SJSA1 (cell line): ENCODE measurements at regions not wholly inside any gene's neighbourhood (a gene's known extent, or its start where the extent isn't known, plus 50 kb on each side); places are given as distances from the start of the nearest gene placed in this dataset.
A peak's percentile ranks its signal among the peaks of the same experiment; 100 is the strongest.

Experiments used
- DNase-seq, 2 experiments: peaks; one replicate each; pipeline ENCODE4 v3.0.0-alpha.2; 2015 to 2020; ENCODE audit warnings: low spot score in 2 of 2, low read depth in 1 of 2
- H3K27ac ChIP-seq: fragments of 250-450 bp; sonication (Bioruptor Pico); 2 replicates; pipeline ENCODE4 v1.5.1; 2020; ENCODE audit warnings: mild to moderate bottlenecking, moderate library complexity
- H3K27me3 ChIP-seq: fragments of 250-450 bp; sonication (Bioruptor Pico); replicated peaks from 2 replicates; pipeline ENCODE4 v1.5.1; 2020; ENCODE audit warnings: mild to moderate bottlenecking, moderate library complexity
- H3K36me3 ChIP-seq: fragments of 250-450 bp; sonication (Bioruptor Pico); 2 replicates; pipeline ENCODE4 v1.5.1; 2020; ENCODE audit warnings: mild to moderate bottlenecking
- H3K4me1 ChIP-seq: fragments of 250-450 bp; sonication (Bioruptor Pico); replicated peaks from 2 replicates; pipeline ENCODE4 v1.6.1; 2021; ENCODE audit warnings: mild to moderate bottlenecking
- H3K4me3 ChIP-seq: fragments of 250-450 bp; sonication (Bioruptor Pico); 2 replicates; pipeline ENCODE4 v1.5.1; 2020; ENCODE audit warnings: mild to moderate bottlenecking
- H3K9me3 ChIP-seq: fragments of 250-450 bp; sonication (Bioruptor Pico); replicated peaks from 2 replicates; pipeline ENCODE4 v1.5.1; 2020; ENCODE audit warnings: mild to moderate bottlenecking

- Histone ChIP-seq H3K4me1 (peaks cover 5% of the 10 kb centered on the region), H3K4me3 (no peak overlapping the region), H3K36me3 (no peaks in the 10 kb centered on the region), H3K9me3 (peaks cover 3% of the 10 kb centered on the region; the same call in 1 of the 2 replicates), H3K27ac (no peak overlapping the region), H3K27me3 (no peaks in the 10 kb centered on the region)
- peak; percentile 32 to 44 for DNase-seq
Measured at GRCh38 chr2:146874260-146874658, 970.6 kb upstream of the ACVR2A start.

- Histone ChIP-seq H3K27me3 (no peaks in the 10 kb centered on the region), H3K4me3 (no peak overlapping the region), H3K4me1 (peaks cover 5% of the 10 kb centered on the region), H3K9me3 (peaks cover 3% of the 10 kb centered on the region; the same call in 1 of the 2 replicates), H3K36me3 (no peaks in the 10 kb centered on the region), H3K27ac (no peak overlapping the region)
- DNase-seq = no peak
Measured at GRCh38 chr2:146873646-146874259, 971.1 kb upstream of the ACVR2A start.

- Histone ChIP-seq H3K4me1 (peaks cover 5% of the 10 kb centered on the region), H3K36me3 (no peaks in the 10 kb centered on the region), H3K9me3 (peaks cover 3% of the 10 kb centered on the region; the same call in 1 of the 2 replicates), H3K27me3 (no peaks in the 10 kb centered on the region), H3K4me3 (no peak overlapping the region), H3K27ac (no peak overlapping the region)
- no peak for DNase-seq
Measured at GRCh38 chr2:146873056-146873455, 971.8 kb upstream of the ACVR2A start.

- Histone ChIP-seq H3K9me3 (peaks cover 3% of the 10 kb centered on the region; the same call in 1 of the 2 replicates), H3K36me3 (no peaks in the 10 kb centered on the region), H3K4me1 (peaks cover 5% of the 10 kb centered on the region), H3K27me3 (no peaks in the 10 kb centered on the region), H3K27ac (no peak overlapping the region), H3K4me3 (no peak overlapping the region)
- DNase-seq = no peak
Measured at GRCh38 chr2:146870691-146871090, 974.1 kb upstream of the ACVR2A start.

- no peak for DNase-seq
- H3K27me3 ChIP-seq = no peaks in the 10 kb centered on the region
Measured at GRCh38 chr2:146869328-146869727, 975.5 kb upstream of the ACVR2A start.

GRCh38 chr2:146868051-146868450 is 976.8 kb upstream of the ACVR2A start:
- no peak overlapping the region for H3K27ac ChIP-seq
- no peaks in the 10 kb centered on the region for H3K4me1 ChIP-seq
- no peak for DNase-seq
- no peaks in the 10 kb centered on the region for H3K36me3 ChIP-seq
- no peak overlapping the region for H3K4me3 ChIP-seq
- H3K9me3 ChIP-seq = peaks cover 3% of the 10 kb centered on the region
- H3K27me3 ChIP-seq = no peaks in the 10 kb centered on the region

More at GRCh38 chr2:146869328-146869727, 975.5 kb upstream of the ACVR2A start:
- no peaks in the 10 kb centered on the region for H3K36me3 ChIP-seq
- H3K4me3 ChIP-seq = no peak overlapping the region
- peaks cover 3% of the 10 kb centered on the region for H3K9me3 ChIP-seq
- peaks cover 2% of the 10 kb centered on the region for H3K4me1 ChIP-seq
- no peak overlapping the region for H3K27ac ChIP-seq

- no peak overlapping the region for H3K4me3 ChIP-seq
- peaks cover 1% of the 10 kb centered on the region for H3K9me3 ChIP-seq
- H3K36me3 ChIP-seq = no peaks in the 10 kb centered on the region
- no peaks in the 10 kb centered on the region for H3K4me1 ChIP-seq
- DNase-seq = no peak
- H3K27ac ChIP-seq = no peak overlapping the region
- H3K27me3 ChIP-seq = no peaks in the 10 kb centered on the region
Measured at GRCh38 chr2:146867477-146867986, 977.3 kb upstream of the ACVR2A start.

- no peaks in the 10 kb centered on the region for H3K36me3 ChIP-seq
- no peaks in the 10 kb centered on the region for H3K27me3 ChIP-seq
- no peak overlapping the region for H3K4me3 ChIP-seq
- H3K4me1 ChIP-seq = peaks cover 9% of the 10 kb centered on the region; the same call in 1 of the 2 replicates
- no peak for DNase-seq
- no peaks in the 10 kb centered on the region for H3K9me3 ChIP-seq
- no peak overlapping the region for H3K27ac ChIP-seq
Measured at GRCh38 chr2:146853741-146854444, 990.9 kb upstream of the ACVR2A start.

GRCh38 chr2:146852661-146853060 is 992.2 kb upstream of the ACVR2A start:
- H3K4me3 ChIP-seq = no peak overlapping the region
- DNase-seq = no peak
- peaks cover 9% of the 10 kb centered on the region; the same call in 1 of the 2 replicates for H3K4me1 ChIP-seq
- H3K27me3 ChIP-seq = no peaks in the 10 kb centered on the region
- no peaks in the 10 kb centered on the region for H3K9me3 ChIP-seq
- H3K36me3 ChIP-seq = no peaks in the 10 kb centered on the region
- no peak overlapping the region for H3K27ac ChIP-seq

- no peaks in the 10 kb centered on the region for H3K9me3 ChIP-seq
Measured at GRCh38 chr2:146850746-146851145, 994.1 kb upstream of the ACVR2A start.

GRCh38 chr2:146847846-146848245 is 997.0 kb upstream of the ACVR2A start:
- Histone ChIP-seq H3K4me3 (no peak overlapping the region), H3K4me1 (peaks cover under 1% of the 10 kb centered on the region; the same call in 1 of the 2 replicates), H3K27ac (no peak overlapping the region), H3K36me3 (no peaks in the 10 kb centered on the region), H3K9me3 (no peaks in the 10 kb centered on the region), H3K27me3 (no peaks in the 10 kb centered on the region)
- DNase-seq = no peak

More at GRCh38 chr2:146850746-146851145, 994.1 kb upstream of the ACVR2A start:
- Histone ChIP-seq H3K4me1 (peaks cover 9% of the 10 kb centered on the region; the same call in 1 of the 2 replicates), H3K36me3 (no peaks in the 10 kb centered on the region), H3K4me3 (no peak overlapping the region), H3K27ac (no peak overlapping the region), H3K27me3 (no peaks in the 10 kb centered on the region)
- DNase-seq = no peak

GRCh38 chr2:146844226-146844990 is 1000.4 kb upstream of the ACVR2A start:
- H3K4me1 ChIP-seq = no peaks in the 10 kb centered on the region
- no peaks in the 10 kb centered on the region for H3K9me3 ChIP-seq
- no peak for DNase-seq
- no peaks in the 10 kb centered on the region for H3K36me3 ChIP-seq
- H3K4me3 ChIP-seq = no peak overlapping the region
- no peaks in the 10 kb centered on the region for H3K27me3 ChIP-seq
- H3K27ac ChIP-seq = no peak overlapping the region

GRCh38 chr2:146837857-146838256 is 1007.0 kb upstream of the ACVR2A start:
- no peak for DNase-seq
- no peak overlapping the region for H3K4me3 ChIP-seq
- H3K4me1 ChIP-seq = no peaks in the 10 kb centered on the region
- no peaks in the 10 kb centered on the region for H3K9me3 ChIP-seq
- H3K27me3 ChIP-seq = no peaks in the 10 kb centered on the region
- H3K36me3 ChIP-seq = no peaks in the 10 kb centered on the region
- no peak overlapping the region for H3K27ac ChIP-seq

- Histone ChIP-seq H3K27me3 (no peaks in the 10 kb centered on the region), H3K9me3 (no peaks in the 10 kb centered on the region), H3K4me1 (peaks cover 9% of the 10 kb centered on the region), H3K27ac (no peak overlapping the region), H3K4me3 (no peak overlapping the region), H3K36me3 (no peaks in the 10 kb centered on the region)
- DNase-seq = no peak
Measured at GRCh38 chr2:146826388-146826787, 1018.4 kb upstream of the ACVR2A start.
